Vagina (tissue), 2 donors: ENCODE measurements at regions not wholly inside any gene's neighbourhood (a gene's known extent, or its start where the extent isn't known, plus 50 kb on each side); places are given as distances from the start of the nearest gene placed in this dataset.
"Not testable (repeated sequence)": the region's sequence is repeated elsewhere in the genome, so short reads cannot be mapped to it uniquely, and the experiment has no call there.

Experiments used
- DNase-seq, 2 donors: peaks; one replicate each; pipeline ENCODE4 v3.0.0-alpha.2; 2017; ENCODE audit errors: extremely low spot score in 2 of 2
- H3K27ac ChIP-seq: fragments of 200-600 bp; sonication (generic); one replicate; pipeline ENCODE4 v1.5.1; 2019
- H3K27me3 ChIP-seq: fragments of 200-600 bp; sonication (generic); one replicate; pipeline ENCODE4 v1.5.1; 2019
- H3K36me3 ChIP-seq, 2 donors: fragments of 200-600 bp; sonication (generic); one replicate each; pipeline ENCODE4 v1.5.1; 2017 to 2019
- H3K4me1 ChIP-seq: fragments of 200-600 bp; sonication (generic); one replicate; pipeline ENCODE4 v1.5.1; 2019
- H3K4me3 ChIP-seq, 2 donors: fragments of 200-600 bp; sonication (generic); 1 replicate in 1 of 2; 2 replicates in 1 of 2; pipeline ENCODE4 v1.5.1; 2016 to 2019
- H3K9me3 ChIP-seq: fragments of 200-600 bp; sonication (generic); one replicate; pipeline ENCODE4 v1.5.1; 2019
- POLR2A ChIP-seq, 2 donors: fragments of 450-650 bp; IDR thresholded peaks; one replicate each; pipeline ENCODE4 v1.6.1; 2017; ENCODE audit warnings: antibody characterized with exemption in 2 of 2, mild to moderate bottlenecking in 2 of 2, moderate library complexity in 2 of 2
- POLR2AphosphoS5 ChIP-seq, 2 donors: sonication (generic); formaldehyde crosslinking; IDR thresholded peaks; one replicate each; pipeline ENCODE4 v1.9.0; 2017; ENCODE audit warnings: antibody characterized with exemption in 2 of 2, mild to moderate bottlenecking in 2 of 2, low read depth in 1 of 2; ENCODE audit not compliant: insufficient read depth in 1 of 2
- intact Hi-C: fragments of 100-400 bp; cut with DNase I; formaldehyde crosslinking; loops from one replicate; pipeline ENCODE4 v1.15.1; 2023
- TF ChIP-seq, protein P1 (sequence below), 3 experiments: fragments of 450-650 bp in 2 of 3; fragments of 200-600 bp in 1 of 3; sonication (generic) in 1 of 3; IDR thresholded peaks; one replicate each; pipeline ENCODE4 v1.5.1; 2017 to 2019; ENCODE audit warnings: antibody characterized with exemption in 3 of 3, mild to moderate bottlenecking in 2 of 3, moderate library complexity in 2 of 3

DNA sequence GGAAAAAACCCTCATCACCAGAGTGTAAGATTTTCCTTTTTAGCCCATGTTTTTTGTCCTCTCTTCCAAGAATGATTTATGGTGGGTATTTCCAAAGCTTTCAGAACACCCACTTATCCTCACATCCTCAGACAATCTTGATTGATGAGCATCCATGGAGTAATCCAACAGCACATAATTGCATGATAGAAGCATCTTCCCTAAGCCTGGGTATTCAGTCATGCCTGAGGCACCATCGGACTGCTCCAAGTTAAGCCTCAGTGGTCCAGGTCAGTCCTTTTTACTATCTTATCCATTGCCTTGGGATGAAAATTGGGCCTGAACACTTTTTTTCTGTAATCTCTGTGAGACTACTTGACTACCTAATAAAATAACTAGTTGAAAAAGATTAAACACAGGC, 676.0 kb upstream of the SEMA6D start:
- no peaks in the 10 kb centered on the region for H3K4me1 ChIP-seq
- H3K27me3 ChIP-seq = no peaks in the 10 kb centered on the region
- no peak for DNase-seq
- no peaks in the 10 kb centered on the region for H3K9me3 ChIP-seq
- H3K27ac ChIP-seq = no peak overlapping the region
- TF ChIP-seq, protein P1, sequence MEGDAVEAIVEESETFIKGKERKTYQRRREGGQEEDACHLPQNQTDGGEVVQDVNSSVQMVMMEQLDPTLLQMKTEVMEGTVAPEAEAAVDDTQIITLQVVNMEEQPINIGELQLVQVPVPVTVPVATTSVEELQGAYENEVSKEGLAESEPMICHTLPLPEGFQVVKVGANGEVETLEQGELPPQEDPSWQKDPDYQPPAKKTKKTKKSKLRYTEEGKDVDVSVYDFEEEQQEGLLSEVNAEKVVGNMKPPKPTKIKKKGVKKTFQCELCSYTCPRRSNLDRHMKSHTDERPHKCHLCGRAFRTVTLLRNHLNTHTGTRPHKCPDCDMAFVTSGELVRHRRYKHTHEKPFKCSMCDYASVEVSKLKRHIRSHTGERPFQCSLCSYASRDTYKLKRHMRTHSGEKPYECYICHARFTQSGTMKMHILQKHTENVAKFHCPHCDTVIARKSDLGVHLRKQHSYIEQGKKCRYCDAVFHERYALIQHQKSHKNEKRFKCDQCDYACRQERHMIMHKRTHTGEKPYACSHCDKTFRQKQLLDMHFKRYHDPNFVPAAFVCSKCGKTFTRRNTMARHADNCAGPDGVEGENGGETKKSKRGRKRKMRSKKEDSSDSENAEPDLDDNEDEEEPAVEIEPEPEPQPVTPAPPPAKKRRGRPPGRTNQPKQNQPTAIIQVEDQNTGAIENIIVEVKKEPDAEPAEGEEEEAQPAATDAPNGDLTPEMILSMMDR (IDR thresholded peaks at IDR 0.05) = no peak
- TF ChIP-seq POLR2AphosphoS5 (IDR thresholded peaks at IDR 0.05; ENCODE audit: insufficient read depth in 1 of 2, low read depth in 1 of 2) (no peak), POLR2A (IDR thresholded peaks at IDR 0.05) (no peak)
- H3K36me3 ChIP-seq = no peaks in the 10 kb centered on the region
- intact Hi-C loops = no loop called here
- H3K4me3 ChIP-seq = no peak overlapping the region

DNA sequence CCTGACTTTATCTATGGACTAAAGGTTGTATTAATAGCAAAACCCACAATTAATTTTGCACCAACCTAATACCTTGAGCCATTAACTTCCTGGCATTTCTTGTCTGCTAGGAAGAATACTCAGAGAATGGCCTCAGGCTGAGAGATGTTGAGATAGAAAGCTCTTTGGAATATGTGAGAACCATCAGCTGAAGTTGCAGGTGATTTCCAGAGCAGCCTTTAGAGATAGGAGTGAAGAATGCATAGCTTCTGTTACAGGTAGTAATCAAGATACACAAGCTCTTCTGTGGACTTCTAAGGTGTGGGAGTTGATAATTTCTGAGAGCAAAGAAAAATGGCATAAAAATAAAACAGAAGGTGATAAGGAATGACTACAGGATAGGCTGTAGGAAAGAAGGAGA, 669.3 kb upstream of the SEMA6D start:
- H3K27me3 ChIP-seq, H3K4me3 ChIP-seq, H3K9me3 ChIP-seq, H3K4me1 ChIP-seq, H3K27ac ChIP-seq, intact Hi-C loops, H3K36me3 ChIP-seq, DNase-seq: not testable (repeated sequence)

DNA sequence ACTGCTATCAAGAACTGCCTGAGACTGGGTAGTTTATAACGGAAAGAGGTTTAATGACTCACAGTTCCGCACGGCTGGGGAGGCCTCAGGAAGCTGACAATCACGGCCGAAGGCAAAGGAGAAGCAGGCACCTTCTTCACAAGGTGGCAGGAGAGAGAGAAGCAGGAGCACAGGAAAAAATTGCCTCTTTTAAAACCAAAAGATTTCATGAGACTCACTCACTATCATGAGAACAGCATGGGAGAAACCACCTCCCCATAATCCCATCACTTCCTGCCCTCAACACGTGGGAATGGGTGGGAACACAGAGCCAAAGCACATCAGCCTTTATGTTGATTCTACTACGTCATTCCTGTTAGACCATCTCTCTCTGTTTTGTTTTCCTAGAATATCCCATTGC, 650.9 kb upstream of the SEMA6D start:
- no peaks in the 10 kb centered on the region for H3K36me3 ChIP-seq
- H3K4me3 ChIP-seq = no peak overlapping the region
- TF ChIP-seq POLR2A (IDR thresholded peaks at IDR 0.05) (no peak), POLR2AphosphoS5 (IDR thresholded peaks at IDR 0.05; ENCODE audit: insufficient read depth in 1 of 2, low read depth in 1 of 2) (no peak)
- TF ChIP-seq, protein P1 (IDR thresholded peaks at IDR 0.05) = no peak
- no peak for DNase-seq
- intact Hi-C loops = no loop called here
- no peak overlapping the region for H3K27ac ChIP-seq
- H3K4me1 ChIP-seq = no peaks in the 10 kb centered on the region
- no peaks in the 10 kb centered on the region for H3K9me3 ChIP-seq
- H3K27me3 ChIP-seq = no peaks in the 10 kb centered on the region

DNA sequence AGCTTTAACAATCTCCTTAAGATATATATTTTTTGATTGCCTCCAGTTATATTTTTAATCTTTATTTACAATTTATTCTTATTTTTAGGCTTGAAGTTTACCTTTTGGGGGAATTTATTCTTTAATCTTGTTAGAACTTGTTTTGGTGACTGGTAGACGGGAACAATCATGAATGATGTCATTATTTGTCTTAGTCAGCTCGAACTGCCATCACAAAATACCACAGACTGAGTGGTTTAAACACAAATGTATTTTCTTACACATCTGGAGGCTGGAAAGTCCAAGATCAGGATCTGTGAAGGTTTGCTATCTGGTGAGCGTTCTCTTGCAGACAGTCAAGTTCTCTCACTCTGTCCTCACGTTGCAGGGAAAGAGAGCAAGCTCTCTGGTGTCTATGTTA, 639.5 kb upstream of the SEMA6D start:
- DNase-seq, H3K4me1 ChIP-seq, H3K36me3 ChIP-seq, H3K4me3 ChIP-seq, intact Hi-C loops, H3K27ac ChIP-seq, H3K9me3 ChIP-seq, H3K27me3 ChIP-seq: not testable (repeated sequence)

DNA sequence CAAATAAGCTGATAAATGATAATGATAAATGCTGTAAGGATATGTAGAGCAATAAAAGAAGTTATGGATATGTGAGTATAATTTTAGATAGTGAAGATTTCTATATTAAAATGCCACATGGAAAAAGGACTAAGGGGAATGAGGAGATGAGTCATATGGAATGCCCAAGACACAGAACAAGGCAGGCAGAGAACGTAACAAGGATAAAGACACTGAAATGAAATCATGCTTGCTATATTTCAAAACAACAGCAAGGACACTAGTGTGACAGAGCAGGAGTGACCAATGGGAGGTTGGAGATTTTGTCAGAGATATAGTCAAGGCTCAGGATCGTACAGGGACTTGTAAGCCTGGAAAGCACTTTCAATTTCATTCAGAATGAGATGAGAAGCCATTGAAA, 621.5 kb upstream of the SEMA6D start:
- no peaks in the 10 kb centered on the region for H3K27me3 ChIP-seq
- no peak overlapping the region for H3K4me3 ChIP-seq
- intact Hi-C loops = no loop called here
- no peaks in the 10 kb centered on the region for H3K9me3 ChIP-seq
- DNase-seq = no peak
- no peaks in the 10 kb centered on the region for H3K4me1 ChIP-seq
- H3K36me3 ChIP-seq = no peaks in the 10 kb centered on the region
- TF ChIP-seq, protein P1 (IDR thresholded peaks at IDR 0.05) = no peak
- no peak for TF ChIP-seq POLR2AphosphoS5 (IDR thresholded peaks at IDR 0.05; ENCODE audit: insufficient read depth in 1 of 2, low read depth in 1 of 2)
- no peak for TF ChIP-seq POLR2A (IDR thresholded peaks at IDR 0.05)
- no peak overlapping the region for H3K27ac ChIP-seq

DNA sequence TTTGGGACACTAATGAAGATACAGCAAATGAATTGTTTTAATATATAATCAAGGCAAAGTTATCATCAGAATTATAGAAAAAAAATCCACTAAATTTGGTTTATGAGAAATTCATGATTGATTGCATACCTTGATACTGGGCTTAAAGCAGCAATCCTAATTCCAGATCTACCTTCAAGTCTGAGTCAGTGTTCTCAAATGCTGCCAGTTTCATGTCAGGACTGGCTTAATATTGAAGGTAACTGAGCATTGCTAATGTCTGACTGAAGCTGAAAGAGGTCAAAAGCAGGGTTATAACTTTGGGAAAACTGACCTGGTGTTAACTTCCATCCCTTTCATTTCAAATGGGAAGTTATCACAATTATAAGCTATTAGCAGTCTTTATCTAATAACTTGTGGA, 618.8 kb upstream of the SEMA6D start:
- H3K36me3 ChIP-seq, H3K9me3 ChIP-seq, H3K27me3 ChIP-seq, intact Hi-C loops, H3K4me1 ChIP-seq, DNase-seq, H3K4me3 ChIP-seq, H3K27ac ChIP-seq: not testable (repeated sequence)

DNA sequence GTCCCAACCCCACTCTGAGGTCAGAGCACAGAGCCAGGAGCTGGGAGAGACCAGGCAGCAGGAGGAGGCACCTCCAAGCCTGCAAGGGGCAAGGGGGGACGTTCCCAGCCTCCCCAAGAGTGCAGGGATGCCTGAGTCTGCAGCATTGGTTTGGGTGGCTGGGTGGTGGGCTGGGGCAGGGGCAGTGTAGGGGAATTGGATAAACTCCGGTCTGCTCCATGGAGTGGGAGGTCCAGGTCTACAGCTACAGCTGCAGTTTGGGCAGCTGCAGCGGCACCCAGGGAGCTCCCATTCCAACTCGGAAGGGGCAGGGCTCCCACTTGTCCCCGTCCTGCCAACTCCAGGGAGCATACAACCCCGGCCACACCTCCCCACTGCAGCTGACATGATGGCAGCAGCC, 617.5 kb upstream of the SEMA6D start:
- intact Hi-C loops, H3K4me3 ChIP-seq: not testable (repeated sequence)

DNA sequence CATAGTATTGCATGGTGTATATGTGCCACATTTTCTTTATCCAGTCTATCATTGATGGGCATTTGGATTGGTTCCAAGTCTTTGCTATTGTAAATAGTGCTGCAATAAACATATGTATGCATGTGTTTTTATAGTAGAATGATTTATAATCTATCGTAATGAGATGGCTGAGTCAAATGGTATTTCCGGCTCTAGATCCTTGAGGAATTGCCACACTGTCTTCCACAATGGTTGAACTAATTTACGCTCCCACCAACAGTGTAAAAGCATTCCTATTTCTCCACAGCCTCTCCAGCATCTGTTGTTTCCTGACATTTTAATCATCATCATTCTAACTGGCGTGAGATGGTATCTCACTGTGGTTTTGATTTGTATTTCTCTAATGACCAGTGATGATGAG, 608.5 kb upstream of the SEMA6D start:
- DNase-seq, H3K36me3 ChIP-seq, H3K4me3 ChIP-seq, intact Hi-C loops, H3K4me1 ChIP-seq, H3K9me3 ChIP-seq, H3K27ac ChIP-seq, H3K27me3 ChIP-seq: not testable (repeated sequence)

More for the DNA sequence above, 617.5 kb upstream of the SEMA6D start:
- H3K36me3 ChIP-seq, H3K9me3 ChIP-seq, DNase-seq, H3K27me3 ChIP-seq, H3K27ac ChIP-seq, H3K4me1 ChIP-seq: not testable (repeated sequence)
